Fibroblast of skin of back (primary cell): ENCODE measurements at regions not wholly inside any gene's neighbourhood (a gene's known extent, or its start where the extent isn't known, plus 50 kb on each side); places are given as distances from the start of the nearest gene placed in this dataset.
"Not testable (repeated sequence)": the region's sequence is repeated elsewhere in the genome, so short reads cannot be mapped to it uniquely, and the experiment has no call there.

Experiments
- DNase-seq: peaks from one replicate; pipeline ENCODE4 v3.0.0-alpha.2; 2013

DNA sequence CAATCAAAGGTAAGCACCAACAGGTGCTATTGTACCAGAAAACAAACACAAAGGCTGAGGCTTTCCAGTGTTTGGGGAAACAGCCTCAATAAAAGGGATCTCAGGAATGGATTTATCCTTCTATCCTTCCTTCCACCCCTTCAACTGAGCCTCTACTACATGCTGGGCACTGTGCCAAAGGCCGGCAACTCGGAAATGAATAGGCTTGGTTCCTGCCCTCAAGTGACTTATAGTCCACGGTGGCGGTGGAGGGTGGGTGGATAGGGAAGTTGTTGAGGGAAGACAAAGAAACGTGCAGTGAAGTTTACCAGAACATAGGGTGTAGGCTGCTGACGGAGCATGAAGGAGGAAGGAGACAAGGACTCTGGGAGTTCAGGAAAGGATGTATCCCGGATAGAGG is 73.4 kb upstream of the TAB2 start:
- no peak for DNase-seq

DNA sequence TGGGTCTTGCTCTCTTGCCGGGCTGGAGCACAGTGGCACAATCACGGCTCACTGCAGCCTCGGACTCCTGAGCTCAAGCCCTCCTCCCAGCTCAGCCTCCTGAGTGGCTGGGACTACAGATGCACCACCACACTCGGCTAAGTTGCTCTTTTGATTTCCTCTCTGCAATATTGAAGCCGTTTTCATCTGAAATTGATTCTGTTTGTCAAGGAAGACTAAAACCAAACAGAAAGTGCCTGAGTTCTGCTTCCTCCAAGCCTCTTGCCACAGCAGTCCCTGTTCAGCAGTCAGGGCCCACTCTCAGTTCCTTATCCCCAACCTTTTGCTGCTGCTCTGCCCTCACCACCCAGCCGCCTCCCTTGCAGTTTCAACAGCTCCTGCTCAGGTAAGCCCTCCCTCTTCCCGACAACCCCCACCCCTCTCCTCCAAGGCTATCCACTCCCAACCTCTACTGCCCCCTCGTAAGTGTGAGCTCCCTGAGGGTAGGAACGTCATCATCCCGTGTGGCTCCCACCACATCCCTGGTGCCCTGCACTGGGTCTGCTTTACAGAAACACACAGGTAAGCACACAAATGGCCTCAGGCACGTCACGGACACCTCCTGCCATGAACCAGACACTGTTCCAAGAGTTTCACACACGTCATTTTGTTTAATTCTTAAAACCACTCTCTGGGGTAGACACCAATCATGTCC is 70.7 kb upstream of the TAB2 start:
- DNase-seq: no peak

GRCh38 chr6:149247385-149247763 is 70.1 kb upstream of the TAB2 start:
- DNase-seq: no peak

GRCh38 chr6:149248263-149248662 is 69.2 kb upstream of the TAB2 start:
- DNase-seq: not testable (repeated sequence)

- no peak for DNase-seq
Observed at GRCh38 chr6:149248693-149249369, 68.7 kb upstream of the TAB2 start.

- no peak for DNase-seq
Observed at GRCh38 chr6:149249370-149250357, 67.8 kb upstream of the TAB2 start.

DNA sequence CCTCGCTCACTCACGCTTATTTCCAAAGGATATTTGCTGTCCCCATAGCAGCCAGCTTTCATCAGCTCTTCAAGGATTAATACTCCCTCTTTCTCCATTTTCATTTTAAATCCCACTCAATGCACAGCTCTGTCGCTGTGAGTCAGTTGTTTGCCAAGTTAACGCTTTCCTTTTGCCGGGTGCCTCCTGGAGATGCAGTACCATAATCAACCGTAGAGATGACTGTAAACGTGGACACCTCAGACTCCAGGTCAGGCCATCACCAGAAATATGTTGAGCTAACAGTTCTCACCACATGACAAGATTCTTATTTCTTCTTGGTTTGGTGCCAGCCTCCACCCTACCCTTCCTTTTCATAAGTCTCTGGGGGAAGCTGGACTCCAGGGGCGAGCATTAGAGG is 66.6 kb upstream of the TAB2 start:
- no peak for DNase-seq

DNA sequence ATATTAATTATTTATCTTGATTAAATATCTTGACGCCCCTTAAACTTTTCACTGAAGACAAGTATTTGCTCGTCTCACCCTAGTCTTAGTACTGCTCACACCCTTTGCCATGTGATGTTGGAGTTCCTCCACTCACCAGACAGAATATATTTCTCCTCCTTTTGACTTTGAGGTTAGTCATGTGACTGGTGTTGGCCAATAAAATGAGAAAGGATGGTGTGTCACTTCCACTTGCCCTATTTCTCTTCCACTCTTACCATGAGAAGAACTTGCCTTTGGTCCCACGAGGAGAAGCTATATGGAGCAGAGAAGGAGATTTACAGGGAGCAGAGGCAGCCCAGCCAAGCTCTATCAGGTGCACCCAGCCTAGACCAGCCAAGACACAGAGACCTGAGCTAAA is 64.9 kb upstream of the TAB2 start:
- no peak for DNase-seq

- no peak for DNase-seq
Observed at GRCh38 chr6:149254253-149254652, 63.3 kb upstream of the TAB2 start.

DNA sequence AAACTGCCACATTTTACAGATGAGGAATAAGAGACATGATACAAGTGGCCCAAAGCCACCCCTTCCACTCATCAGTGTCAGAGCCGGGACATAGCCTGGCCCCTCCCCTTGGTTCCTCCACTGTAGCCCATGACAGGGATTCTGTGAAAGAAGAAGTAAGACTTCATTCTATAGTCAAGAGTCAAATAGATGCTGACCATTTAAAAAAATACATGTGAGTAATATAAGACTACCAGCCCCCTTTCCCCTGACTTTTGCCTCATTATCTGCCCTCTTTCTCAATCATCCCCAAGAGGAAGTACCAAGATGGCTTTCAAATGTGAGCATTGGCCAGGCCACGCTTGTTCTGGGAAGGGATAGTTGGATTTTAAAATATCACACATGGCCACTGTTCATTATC is 57.8 kb upstream of the TAB2 start:
- no peak for DNase-seq

DNA sequence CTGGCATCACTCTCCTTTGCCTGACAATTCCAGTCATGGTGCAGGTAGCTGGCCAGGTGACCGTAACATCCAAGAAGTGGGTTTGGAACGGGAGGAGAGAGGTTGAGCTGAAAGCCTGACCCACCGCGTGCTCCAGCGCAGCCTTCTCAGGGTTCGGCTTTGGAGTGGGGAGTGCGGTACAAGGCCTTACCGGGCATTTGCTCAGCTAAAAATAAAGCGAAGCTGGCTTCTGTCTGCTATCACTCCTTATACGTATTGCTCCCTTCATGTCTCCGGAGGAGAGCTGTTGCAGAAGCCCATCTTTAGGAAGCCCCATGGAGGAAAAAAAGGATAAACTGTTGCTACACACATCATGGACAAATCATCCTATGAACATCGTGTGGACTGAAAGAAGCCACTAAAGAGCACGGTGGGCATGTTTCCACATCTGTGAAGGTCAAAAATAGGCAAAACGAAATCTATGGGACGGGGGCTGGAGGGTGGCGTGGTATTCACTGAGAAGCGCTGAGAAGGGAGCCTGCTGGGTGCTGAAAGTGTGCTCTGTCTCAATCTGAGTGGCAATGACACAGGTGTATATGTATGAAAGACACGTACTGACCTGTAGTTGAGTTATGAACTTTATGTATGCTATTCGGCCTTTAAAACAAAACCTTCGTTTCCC is 57.2 kb upstream of the TAB2 start:
- no peak for DNase-seq

- DNase-seq: no peak
Observed at GRCh38 chr6:149261364-149262040, 56.0 kb upstream of the TAB2 start.

- DNase-seq: no peak
Observed at GRCh38 chr6:149263321-149263720, 54.2 kb upstream of the TAB2 start.

GRCh38 chr6:149264629-149265028 is 52.9 kb upstream of the TAB2 start:
- DNase-seq: no peak

DNA sequence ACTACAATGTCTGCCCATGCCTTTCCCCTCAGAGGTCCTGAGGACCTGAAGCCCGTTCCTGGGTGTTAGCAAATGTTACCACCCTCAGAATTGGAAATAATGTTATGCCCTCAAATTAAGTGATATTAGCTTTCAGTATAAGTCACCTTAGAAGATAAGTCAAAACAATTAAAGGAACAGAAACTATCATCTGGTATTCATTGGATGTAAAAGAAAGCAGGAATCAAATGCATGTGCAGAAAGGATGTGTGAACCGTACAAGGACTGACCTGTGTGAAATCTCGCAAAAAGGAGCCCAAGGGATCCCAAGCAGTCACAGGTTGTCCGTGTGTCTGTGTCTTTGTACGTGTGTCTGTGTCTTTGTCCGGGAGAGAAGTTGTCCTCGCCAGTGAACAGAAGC is 51.6 kb upstream of the TAB2 start:
- DNase-seq: no peak

DNA sequence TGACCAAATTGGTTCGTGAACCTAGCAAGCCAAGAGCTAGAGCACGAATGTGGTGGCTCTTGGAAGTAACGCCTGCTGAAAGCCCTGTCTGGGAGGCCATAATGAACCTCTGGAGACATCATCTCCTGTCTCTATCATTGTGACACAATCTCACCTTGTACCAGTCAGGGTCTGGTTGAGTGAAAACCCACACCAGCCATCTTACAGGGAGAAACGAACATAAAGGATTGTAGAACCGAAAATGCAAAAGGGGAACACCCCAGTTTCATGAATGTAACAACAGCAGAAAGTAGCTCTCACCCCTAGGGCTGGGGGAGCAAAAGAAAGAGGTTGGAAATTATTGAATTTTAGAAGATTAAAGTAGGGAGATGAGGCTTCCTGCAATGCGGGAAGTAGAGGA is 50.9 kb upstream of the TAB2 start:
- DNase-seq: no peak

- no peak for DNase-seq
Observed at GRCh38 chr6:149267072-149267471, 50.4 kb upstream of the TAB2 start.

GRCh38 chr6:149267513-149268043 is 49.9 kb upstream of the TAB2 start:
- no peak for DNase-seq
